Peyer's patch (tissue), 4 donors: ENCODE measurements at regions not wholly inside any gene's neighbourhood (a gene's known extent, or its start where the extent isn't known, plus 50 kb on each side); places are given as distances from the start of the nearest gene placed in this dataset.

Experiments
- CTCF ChIP-seq, 6 experiments: fragments of 450-650 bp in 4 of 6; fragments of 200-600 bp in 2 of 6; sonication (generic) in 1 of 6; IDR thresholded peaks; one replicate each; pipeline ENCODE4 v1.5.1; 2017 to 2019; ENCODE audit warnings: antibody characterized with exemption in 6 of 6, mild to moderate bottlenecking in 3 of 6, moderate library complexity in 1 of 6
- POLR2A ChIP-seq, 2 donors: fragments of 450-650 bp; IDR thresholded peaks; one replicate each; pipeline ENCODE4 v1.5.1; 2017; ENCODE audit warnings: antibody characterized with exemption in 2 of 2, mild to moderate bottlenecking in 2 of 2, moderate library complexity in 2 of 2

GRCh38 chr16:86255966-86256365 lies 254.4 kb upstream of the FOXF1 start:
- TF ChIP-seq POLR2A (IDR thresholded peaks at IDR 0.05) (no peak), CTCF (IDR thresholded peaks at IDR 0.05) (no peak)
